Spleen (tissue), 7 donors: ENCODE measurements at regions not wholly inside any gene's neighbourhood (a gene's known extent, or its start where the extent isn't known, plus 50 kb on each side); places are given as distances from the start of the nearest gene placed in this dataset.
"Not testable (repeated sequence)": the region's sequence is repeated elsewhere in the genome, so short reads cannot be mapped to it uniquely, and the experiment has no call there.

Source experiments
- POLR2A ChIP-seq, 3 donors: fragments of 450-650 bp; IDR thresholded peaks; one replicate each; pipeline ENCODE4 v1.5.1; 2017; ENCODE audit warnings: antibody characterized with exemption in 3 of 3, mild to moderate bottlenecking in 1 of 3
- TF ChIP-seq, protein P1 (sequence below), 11 experiments: fragments of 200-600 bp in 7 of 11; fragments of 450-650 bp in 4 of 11; sonication (generic) in 4 of 11; IDR thresholded peaks in 8 of 11; conservative IDR thresholded peaks in 3 of 11; 1 replicate in 7 of 11; 2 replicates in 4 of 11; pipeline versions ENCODE4 v1.4.0 to v1.8.0; 2016 to 2021; ENCODE audit warnings: antibody characterized with exemption in 11 of 11, inconsistent platforms in 4 of 11, mild to moderate bottlenecking in 1 of 11
- donor health status: DM: no; HTN: no; CAD: no; lungs with moderate emphysema.
- donor health status: DM: no; HTN: no; CAD: no.
- donor health status: DM: no; HTN: no; CAD: no.

DNA sequence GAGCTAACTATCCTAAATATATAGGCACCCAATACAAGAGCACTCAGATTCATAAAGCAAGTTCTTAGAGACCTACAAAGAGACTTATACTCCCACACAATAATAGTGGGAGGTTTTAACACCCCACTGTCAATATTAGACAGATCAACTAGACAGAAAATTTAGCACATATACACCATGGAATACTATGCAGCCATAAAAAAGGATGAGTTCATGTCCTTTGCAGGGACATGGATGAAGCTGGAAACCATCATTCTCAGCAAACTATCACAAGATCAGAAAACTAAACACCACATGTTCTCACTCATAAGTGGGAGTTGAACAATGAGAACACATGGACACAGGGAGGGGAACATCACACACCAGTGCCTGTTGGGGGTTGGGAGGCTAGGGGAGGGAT, 358.9 kb upstream of the KCND2 start:
- TF ChIP-seq POLR2A (IDR thresholded peaks at IDR 0.05) = not testable (repeated sequence)
- TF ChIP-seq, protein P1, sequence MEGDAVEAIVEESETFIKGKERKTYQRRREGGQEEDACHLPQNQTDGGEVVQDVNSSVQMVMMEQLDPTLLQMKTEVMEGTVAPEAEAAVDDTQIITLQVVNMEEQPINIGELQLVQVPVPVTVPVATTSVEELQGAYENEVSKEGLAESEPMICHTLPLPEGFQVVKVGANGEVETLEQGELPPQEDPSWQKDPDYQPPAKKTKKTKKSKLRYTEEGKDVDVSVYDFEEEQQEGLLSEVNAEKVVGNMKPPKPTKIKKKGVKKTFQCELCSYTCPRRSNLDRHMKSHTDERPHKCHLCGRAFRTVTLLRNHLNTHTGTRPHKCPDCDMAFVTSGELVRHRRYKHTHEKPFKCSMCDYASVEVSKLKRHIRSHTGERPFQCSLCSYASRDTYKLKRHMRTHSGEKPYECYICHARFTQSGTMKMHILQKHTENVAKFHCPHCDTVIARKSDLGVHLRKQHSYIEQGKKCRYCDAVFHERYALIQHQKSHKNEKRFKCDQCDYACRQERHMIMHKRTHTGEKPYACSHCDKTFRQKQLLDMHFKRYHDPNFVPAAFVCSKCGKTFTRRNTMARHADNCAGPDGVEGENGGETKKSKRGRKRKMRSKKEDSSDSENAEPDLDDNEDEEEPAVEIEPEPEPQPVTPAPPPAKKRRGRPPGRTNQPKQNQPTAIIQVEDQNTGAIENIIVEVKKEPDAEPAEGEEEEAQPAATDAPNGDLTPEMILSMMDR (IDR thresholded peaks at IDR 0.05 in 8 of 11, conservative IDR thresholded peaks at IDR 0.05 in 3 of 11) = not testable (repeated sequence)
